Psoas muscle (tissue), 7 donors: ENCODE measurements at regions not wholly inside any gene's neighbourhood (a gene's known extent, or its start where the extent isn't known, plus 50 kb on each side); places are given as distances from the start of the nearest gene placed in this dataset.
A peak's percentile ranks its signal among the peaks of the same experiment; 100 is the strongest.

Experiments used
- ATAC-seq, 4 donors: fragments of 200-7000 bp; cut with Tn5 transposase; one replicate each; pipeline ENCODE4 v1.9.1; 2020; ENCODE audit warnings: moderate library complexity in 3 of 4, mild to moderate bottlenecking in 2 of 4
- DNase-seq, 2 donors: peaks; one replicate each; pipeline ENCODE4 v3.0.0-alpha.2; 2020
- H3K27ac ChIP-seq: fragments of 200-600 bp; one replicate; pipeline ENCODE4 v1.8.0; 2022
- H3K27me3 ChIP-seq, 3 donors: fragments of 200-600 bp in 1 of 3; one replicate each; pipeline versions ENCODE4 v1.6.1 to v1.8.0; 2013 to 2022; ENCODE audit warnings: low read length in 2 of 3, mild to moderate bottlenecking in 2 of 3, moderate library complexity in 1 of 3; ENCODE audit not compliant: insufficient read depth in 3 of 3
- H3K36me3 ChIP-seq, 2 donors: fragments of 200-600 bp in 1 of 2; one replicate each; pipeline versions ENCODE4 v1.6.1 to v1.8.0; 2013 to 2022; ENCODE audit warnings: low read depth in 1 of 2, mild to moderate bottlenecking in 1 of 2, moderate library complexity in 1 of 2; ENCODE audit not compliant: insufficient read depth in 1 of 2
- H3K4me1 ChIP-seq: fragments of 200-600 bp; one replicate; pipeline ENCODE4 v1.8.0; 2022
- H3K4me3 ChIP-seq: fragments of 200-600 bp; one replicate; pipeline ENCODE4 v1.8.0; 2022; ENCODE audit warnings: mild to moderate bottlenecking
- H3K9me3 ChIP-seq: fragments of 200-600 bp; one replicate; pipeline ENCODE4 v1.8.0; 2022
- WGBS, 3 donors: extraction: QIAGEN DNeasy Blood & Tissue Kit; methylation state at CpG; one replicate each; pipeline versions ENCODE4 v1.1.6 to v1.1.7; 2013; 5-methylcytosine and 5-hydroxymethylcytosine counted together
- intact Hi-C, 2 donors: fragments of 100-400 bp; cut with DNase I; formaldehyde crosslinking; loops; one replicate each; pipeline versions ENCODE4 v1.11.0 to v1.14.2; 2022
- TF ChIP-seq, protein P1 (sequence below): fragments of 200-600 bp; IDR thresholded peaks from one replicate; pipeline ENCODE4 v1.8.0; 2022; ENCODE audit warnings: antibody characterized with exemption
- donor health status: healthy with polysubstance abuse.
- donor health status: DM: no; HTN: no; CAD: no; lungs with moderate emphysema.
- donor health status: Bipolar disorder and iron deficiency.
- donor health status: healthy.
- donor health status: DM: yes; HTN: yes; CAD: no.
- donor health status: DM: no; HTN: no; CAD: no.
- donor health status: DM: yes; HTN: yes; CAD: no.

- WGBS, 3 donors: 27 to 38% (median 31%) methylated on average over 2 of the region's 2 CpGs
- H3K4me3 ChIP-seq: no peak overlapping the region
- no peak overlapping the region for H3K27ac ChIP-seq
- no peaks in the 10 kb centered on the region for H3K27me3 ChIP-seq
- no peaks in the 10 kb centered on the region for H3K9me3 ChIP-seq
- H3K4me1 ChIP-seq: no peaks in the 10 kb centered on the region
- intact Hi-C loops: no loop called here
- ATAC-seq: no peak
- no peaks in the 10 kb centered on the region for H3K36me3 ChIP-seq
- no peak for DNase-seq
- TF ChIP-seq, protein P1, sequence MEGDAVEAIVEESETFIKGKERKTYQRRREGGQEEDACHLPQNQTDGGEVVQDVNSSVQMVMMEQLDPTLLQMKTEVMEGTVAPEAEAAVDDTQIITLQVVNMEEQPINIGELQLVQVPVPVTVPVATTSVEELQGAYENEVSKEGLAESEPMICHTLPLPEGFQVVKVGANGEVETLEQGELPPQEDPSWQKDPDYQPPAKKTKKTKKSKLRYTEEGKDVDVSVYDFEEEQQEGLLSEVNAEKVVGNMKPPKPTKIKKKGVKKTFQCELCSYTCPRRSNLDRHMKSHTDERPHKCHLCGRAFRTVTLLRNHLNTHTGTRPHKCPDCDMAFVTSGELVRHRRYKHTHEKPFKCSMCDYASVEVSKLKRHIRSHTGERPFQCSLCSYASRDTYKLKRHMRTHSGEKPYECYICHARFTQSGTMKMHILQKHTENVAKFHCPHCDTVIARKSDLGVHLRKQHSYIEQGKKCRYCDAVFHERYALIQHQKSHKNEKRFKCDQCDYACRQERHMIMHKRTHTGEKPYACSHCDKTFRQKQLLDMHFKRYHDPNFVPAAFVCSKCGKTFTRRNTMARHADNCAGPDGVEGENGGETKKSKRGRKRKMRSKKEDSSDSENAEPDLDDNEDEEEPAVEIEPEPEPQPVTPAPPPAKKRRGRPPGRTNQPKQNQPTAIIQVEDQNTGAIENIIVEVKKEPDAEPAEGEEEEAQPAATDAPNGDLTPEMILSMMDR: no peak
Observed at GRCh38 chr6:95274686-95275235, 302.6 kb upstream of the MANEA start.

GRCh38 chr6:95279616-95280015 is 297.7 kb upstream of the MANEA start:
- intact Hi-C loops: no loop called here
- TF ChIP-seq, protein P1: no peak

DNA sequence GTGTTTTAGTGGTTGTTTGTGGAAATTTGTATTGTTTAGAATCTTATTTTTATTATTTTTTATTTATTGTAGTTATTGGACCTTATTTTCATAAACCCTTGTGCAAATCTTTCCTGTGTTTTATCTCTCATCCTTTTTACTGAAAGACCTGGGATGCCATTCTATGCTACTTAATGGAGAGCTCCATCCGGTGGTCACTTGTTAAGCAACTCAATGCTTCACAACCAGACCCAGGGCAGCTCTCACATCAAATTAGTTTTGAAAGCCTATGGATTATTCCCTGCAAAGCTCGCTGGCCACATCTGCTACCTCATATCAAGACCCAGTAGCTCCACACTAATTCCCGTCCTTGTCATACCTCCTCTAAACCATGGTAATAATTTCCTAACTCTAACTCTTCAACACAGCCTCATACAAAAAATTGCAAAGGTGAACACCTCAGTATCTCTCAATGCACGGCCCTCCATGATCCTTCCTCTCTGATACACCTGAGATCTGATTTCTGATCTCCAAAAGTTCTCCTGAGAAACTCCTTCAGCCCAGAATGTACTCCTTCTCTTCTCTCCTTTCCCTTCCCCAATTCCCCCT is 296.6 kb upstream of the MANEA start:
- H3K27ac ChIP-seq: no peak overlapping the region
- H3K9me3 ChIP-seq: no peaks in the 10 kb centered on the region
- ATAC-seq: no peak
- WGBS, 3 donors: 32 to 58% (median 56%) methylated on average over 4 of the region's 4 CpGs
- no peaks in the 10 kb centered on the region for H3K4me1 ChIP-seq
- intact Hi-C loops: no loop called here
- TF ChIP-seq, protein P1: peak; percentile 19
- H3K27me3 ChIP-seq: no peaks in the 10 kb centered on the region
- no peak for DNase-seq
- H3K36me3 ChIP-seq: no peaks in the 10 kb centered on the region
- no peak overlapping the region for H3K4me3 ChIP-seq

More at GRCh38 chr6:95279616-95280015, 297.7 kb upstream of the MANEA start:
- Histone ChIP-seq H3K9me3 (no peaks in the 10 kb centered on the region), H3K4me3 (no peak overlapping the region), H3K27me3 (no peaks in the 10 kb centered on the region), H3K27ac (no peak overlapping the region), H3K36me3 (no peaks in the 10 kb centered on the region), H3K4me1 (no peaks in the 10 kb centered on the region)
- WGBS, 3 donors: 20 to 22% (median 21%) methylated on average over 1 of the region's 1 CpG
- no peak for ATAC-seq
- no peak for DNase-seq

DNA sequence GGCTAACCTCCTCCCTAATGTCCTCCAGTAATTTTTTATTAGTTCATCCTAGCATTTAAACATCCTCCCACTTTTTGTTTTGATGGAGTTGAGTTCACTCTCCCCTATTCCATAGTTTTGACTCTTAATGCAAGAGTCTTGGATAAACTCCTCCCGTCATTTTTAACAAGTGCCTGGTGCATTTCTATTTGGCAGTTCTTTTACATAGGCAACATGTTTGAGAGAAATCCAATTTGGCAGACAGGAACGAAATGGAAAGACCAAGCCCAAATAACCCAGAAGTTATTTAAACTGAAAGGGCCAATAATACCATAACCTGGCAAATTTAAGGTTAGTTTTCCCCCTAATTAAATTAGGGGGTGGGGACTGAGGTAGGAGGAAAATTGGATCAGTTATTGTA is 291.5 kb upstream of the MANEA start:
- TF ChIP-seq, protein P1: no peak
- Histone ChIP-seq H3K9me3 (no peaks in the 10 kb centered on the region), H3K36me3 (no peaks in the 10 kb centered on the region), H3K27me3 (no peaks in the 10 kb centered on the region), H3K27ac (no peak overlapping the region), H3K4me1 (no peaks in the 10 kb centered on the region), H3K4me3 (no peak overlapping the region)
- ATAC-seq (no peak), DNase-seq (no peak)
- 24% methylated on average over 2 of the region's 2 CpGs for WGBS, 3 donors
- intact Hi-C loops: no loop called here

GRCh38 chr6:95286874-95287273 is 290.5 kb upstream of the MANEA start:
- TF ChIP-seq, protein P1: no peak
- intact Hi-C loops: no loop called here
- DNase-seq (no peak), ATAC-seq (no peak)
- Histone ChIP-seq H3K9me3 (no peaks in the 10 kb centered on the region), H3K27ac (no peak overlapping the region), H3K4me3 (no peak overlapping the region), H3K4me1 (no peaks in the 10 kb centered on the region), H3K27me3 (no peaks in the 10 kb centered on the region), H3K36me3 (no peaks in the 10 kb centered on the region)
